MM.1S (cell line): ENCODE measurements at regions not wholly inside any gene's neighbourhood (a gene's known extent, or its start where the extent isn't known, plus 50 kb on each side); places are given as distances from the start of the nearest gene placed in this dataset.

ENCODE experiments used
- DNase-seq: peaks from one replicate; pipeline ENCODE4 v3.0.0-alpha.2; 2015
- H2AFZ ChIP-seq: fragments of 300-600 bp; sonication (generic); 2 replicates; pipeline ENCODE4 v1.6.0; 2016; ENCODE audit warnings: antibody characterized with exemption, low read length
- H3F3A ChIP-seq: fragments of 300-600 bp; sonication (generic); 2 replicates; pipeline ENCODE4 v1.6.1; 2016; ENCODE audit warnings: mild to moderate bottlenecking, antibody characterized with exemption, low read length, moderate library complexity, mixed read lengths; ENCODE audit not compliant: insufficient read depth
- H3K27ac ChIP-seq: fragments of 300-600 bp; sonication (generic); 2 replicates; pipeline ENCODE4 v1.5.1; 2016; ENCODE audit warnings: mild to moderate bottlenecking, low read length
- H3K27me3 ChIP-seq: fragments of 300-600 bp; sonication (generic); replicated peaks from 2 replicates; pipeline ENCODE4 v1.6.0; 2016; ENCODE audit warnings: low read length; ENCODE audit not compliant: insufficient read depth
- H3K36me3 ChIP-seq: fragments of 300-600 bp; sonication (generic); replicated peaks from 2 replicates; pipeline ENCODE4 v1.6.1; 2016; ENCODE audit warnings: mild to moderate bottlenecking, low read length, mixed read lengths; ENCODE audit not compliant: insufficient read depth
- H3K4me1 ChIP-seq: fragments of 300-600 bp; sonication (generic); 2 replicates; pipeline ENCODE4 v1.6.1; 2016; ENCODE audit warnings: low read length, mixed read lengths
- H3K4me2 ChIP-seq: fragments of 300-600 bp; sonication (generic); 2 replicates; pipeline ENCODE4 v1.6.0; 2016; ENCODE audit warnings: low read depth, low read length
- H3K4me3 ChIP-seq: fragments of 300-600 bp; sonication (generic); 2 replicates; pipeline ENCODE4 v1.5.1; 2016; ENCODE audit warnings: low read length, mixed read lengths
- H3K79me2 ChIP-seq: fragments of 300-600 bp; sonication (generic); 2 replicates; pipeline ENCODE4 v1.6.1; 2016; ENCODE audit warnings: mixed run types, low read length, mixed read lengths
- H3K9ac ChIP-seq: fragments of 300-600 bp; sonication (generic); 2 replicates; pipeline ENCODE4 v1.6.1; 2016; ENCODE audit warnings: low read length, mixed read lengths
- H3K9me2 ChIP-seq: fragments of 300-600 bp; sonication (generic); replicated peaks from 2 replicates; pipeline ENCODE4 v1.6.1; 2016; ENCODE audit warnings: mild to moderate bottlenecking, low read length, mixed read lengths; ENCODE audit not compliant: insufficient read depth
- H3K9me3 ChIP-seq: fragments of 300-600 bp; sonication (generic); replicated peaks from 2 replicates; pipeline ENCODE4 v1.6.1; 2016; ENCODE audit warnings: mild to moderate bottlenecking, low read length, mixed read lengths; ENCODE audit not compliant: insufficient read depth
- H4K20me1 ChIP-seq: fragments of 300-600 bp; sonication (generic); 2 replicates; pipeline ENCODE4 v1.6.1; 2016; ENCODE audit warnings: mild to moderate bottlenecking, low read length, moderate library complexity, mixed read lengths; ENCODE audit not compliant: insufficient read depth
- EZH2 ChIP-seq: fragments of 300-600 bp; sonication (generic); optimal IDR thresholded peaks from 2 replicates; pipeline ENCODE3; 2017; ENCODE audit warnings: low read depth, mild to moderate bottlenecking, antibody characterized with exemption, low read length, mixed read lengths
- EZH2phosphoT487 ChIP-seq: fragments of 300-600 bp; sonication (generic); IDR thresholded peaks from 2 replicates; pipeline ENCODE4 v1.6.1; 2018; ENCODE audit warnings: antibody characterized with exemption, low read length
- TF ChIP-seq, protein P1 (sequence below): fragments of 300-600 bp; sonication (generic); IDR thresholded peaks from 2 replicates; pipeline ENCODE4 v1.5.1; 2016; ENCODE audit warnings: antibody characterized with exemption, low read length, mixed read lengths

DNA sequence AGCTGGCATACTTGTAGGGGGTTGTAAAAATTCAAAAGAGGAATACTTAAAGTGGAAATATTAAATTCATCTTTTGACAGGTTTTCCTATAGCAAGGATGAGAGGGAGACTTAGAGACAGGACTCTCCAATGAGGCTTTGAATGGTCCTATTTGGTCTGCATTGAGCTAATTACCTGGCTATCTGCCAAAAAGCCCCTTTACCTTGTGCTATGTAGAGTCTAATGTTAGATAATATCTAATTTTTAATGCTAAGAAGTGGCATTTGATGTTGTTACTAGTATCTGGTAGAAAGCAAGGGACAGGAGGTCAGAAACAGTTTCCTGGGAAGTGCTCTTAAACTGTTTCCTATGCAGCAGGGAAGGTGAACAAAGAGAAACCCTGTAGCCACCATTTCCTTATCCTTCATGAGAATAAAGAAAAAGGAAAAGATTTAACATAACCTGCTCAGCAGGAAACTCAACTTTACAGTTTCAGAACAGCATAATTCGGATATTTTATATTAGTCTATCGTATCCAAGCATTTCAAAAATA lies 550.0 kb downstream of the SOX5 start:
- Histone ChIP-seq H3K4me3 (no peak overlapping the region), H3K4me1 (no peaks in the 10 kb centered on the region), H3K27ac (no peak overlapping the region), H3K27me3 (no peaks in the 10 kb centered on the region), H3K9me2 (no peaks in the 10 kb centered on the region), H3K9ac (no peak overlapping the region), H3K9me3 (no peaks in the 10 kb centered on the region), H3K4me2 (no peak overlapping the region), H4K20me1 (no peaks in the 10 kb centered on the region), H3K36me3 (no peaks in the 10 kb centered on the region), H3K79me2 (no peaks in the 10 kb centered on the region), H3F3A (no peaks in the 10 kb centered on the region), H2AFZ (no peak overlapping the region)
- TF ChIP-seq EZH2, result no peak
- no peak for TF ChIP-seq EZH2phosphoT487
- TF ChIP-seq, protein P1, sequence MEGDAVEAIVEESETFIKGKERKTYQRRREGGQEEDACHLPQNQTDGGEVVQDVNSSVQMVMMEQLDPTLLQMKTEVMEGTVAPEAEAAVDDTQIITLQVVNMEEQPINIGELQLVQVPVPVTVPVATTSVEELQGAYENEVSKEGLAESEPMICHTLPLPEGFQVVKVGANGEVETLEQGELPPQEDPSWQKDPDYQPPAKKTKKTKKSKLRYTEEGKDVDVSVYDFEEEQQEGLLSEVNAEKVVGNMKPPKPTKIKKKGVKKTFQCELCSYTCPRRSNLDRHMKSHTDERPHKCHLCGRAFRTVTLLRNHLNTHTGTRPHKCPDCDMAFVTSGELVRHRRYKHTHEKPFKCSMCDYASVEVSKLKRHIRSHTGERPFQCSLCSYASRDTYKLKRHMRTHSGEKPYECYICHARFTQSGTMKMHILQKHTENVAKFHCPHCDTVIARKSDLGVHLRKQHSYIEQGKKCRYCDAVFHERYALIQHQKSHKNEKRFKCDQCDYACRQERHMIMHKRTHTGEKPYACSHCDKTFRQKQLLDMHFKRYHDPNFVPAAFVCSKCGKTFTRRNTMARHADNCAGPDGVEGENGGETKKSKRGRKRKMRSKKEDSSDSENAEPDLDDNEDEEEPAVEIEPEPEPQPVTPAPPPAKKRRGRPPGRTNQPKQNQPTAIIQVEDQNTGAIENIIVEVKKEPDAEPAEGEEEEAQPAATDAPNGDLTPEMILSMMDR, result no peak
- DNase-seq, result no peak

DNA sequence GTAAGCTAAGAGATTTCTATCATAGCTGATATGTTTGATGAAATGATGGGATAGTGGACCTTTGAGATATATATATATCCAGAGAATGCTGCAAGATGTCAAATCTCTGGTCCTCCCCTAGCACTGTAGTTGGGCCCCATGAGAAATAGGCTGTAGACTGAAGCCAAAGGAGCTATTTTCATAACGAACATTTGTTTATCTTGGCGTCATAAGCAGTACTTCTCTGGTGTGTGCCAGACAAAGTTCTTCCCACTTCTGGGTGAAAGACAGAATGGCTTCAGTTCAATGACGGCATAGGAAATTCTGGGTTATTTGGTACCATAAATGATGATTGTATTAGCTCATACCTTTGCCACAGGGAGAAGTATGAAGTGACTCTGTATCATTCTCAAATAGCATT lies 534.3 kb downstream of the SOX5 start:
- no peaks in the 10 kb centered on the region for H3K27me3 ChIP-seq
- no peaks in the 10 kb centered on the region for H3K79me2 ChIP-seq
- H3K4me2 ChIP-seq, result no peak overlapping the region
- H2AFZ ChIP-seq, result no peak overlapping the region
- no peak for DNase-seq
- no peaks in the 10 kb centered on the region for H3K9me2 ChIP-seq
- no peaks in the 10 kb centered on the region for H3F3A ChIP-seq
- TF ChIP-seq EZH2 (no peak), EZH2phosphoT487 (no peak)
- TF ChIP-seq, protein P1, result no peak
- H4K20me1 ChIP-seq, result no peaks in the 10 kb centered on the region
- H3K4me1 ChIP-seq, result no peaks in the 10 kb centered on the region
- no peaks in the 10 kb centered on the region for H3K9me3 ChIP-seq
- H3K36me3 ChIP-seq, result no peaks in the 10 kb centered on the region
- H3K4me3 ChIP-seq, result no peak overlapping the region
- no peak overlapping the region for H3K27ac ChIP-seq
- no peak overlapping the region for H3K9ac ChIP-seq

DNA sequence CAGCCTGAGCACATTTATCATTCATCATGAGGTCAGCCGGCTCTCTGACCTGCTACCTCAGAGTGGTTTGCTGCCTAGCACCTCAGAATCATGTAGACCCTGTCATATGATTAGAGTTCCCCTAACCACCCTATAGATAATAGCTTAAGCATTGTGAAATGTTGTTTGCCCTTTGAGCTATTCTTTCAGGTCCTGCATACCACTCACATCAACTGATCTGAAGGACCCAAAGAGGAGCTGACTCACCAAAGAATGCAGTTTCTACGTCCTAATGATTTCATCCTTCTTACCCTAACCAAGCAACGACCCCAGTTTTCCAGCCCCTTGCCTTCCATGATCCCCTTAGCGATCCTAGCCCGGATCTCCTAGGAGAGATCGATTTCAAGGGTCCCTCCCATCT lies 527.9 kb downstream of the SOX5 start:
- TF ChIP-seq EZH2 (no peak), EZH2phosphoT487 (no peak)
- TF ChIP-seq, protein P1, result no peak
- no peaks in the 10 kb centered on the region for H3K36me3 ChIP-seq
- H3K9me2 ChIP-seq, result no peaks in the 10 kb centered on the region
- H3K4me3 ChIP-seq, result no peak overlapping the region
- DNase-seq, result no peak
- H4K20me1 ChIP-seq, result no peaks in the 10 kb centered on the region
- no peak overlapping the region for H3K4me2 ChIP-seq
- H3K79me2 ChIP-seq, result no peaks in the 10 kb centered on the region
- H3K9ac ChIP-seq, result no peak overlapping the region
- H3K27me3 ChIP-seq, result no peaks in the 10 kb centered on the region
- no peak overlapping the region for H2AFZ ChIP-seq
- H3K9me3 ChIP-seq, result no peaks in the 10 kb centered on the region
- H3F3A ChIP-seq, result no peaks in the 10 kb centered on the region
- no peaks in the 10 kb centered on the region for H3K4me1 ChIP-seq
- no peak overlapping the region for H3K27ac ChIP-seq
